HEK293 (cell line): ENCODE measurements at regions not wholly inside any gene's neighbourhood (a gene's known extent, or its start where the extent isn't known, plus 50 kb on each side); places are given as distances from the start of the nearest gene placed in this dataset.

Experiments
- CTCF ChIA-PET: fragments of 350-600 bp; formaldehyde crosslinking; extraction: SDS; loops from one replicate; lab custom pipeline; 2021; ENCODE audit warnings: antibody characterized with exemption; lab: Yijun Ruan, JAX
- POLR2A ChIA-PET: fragments of 300-600 bp; formaldehyde crosslinking; extraction: SDS; loops from one replicate; lab custom pipeline; 2020; ENCODE audit warnings: antibody characterized with exemption, inconsistent platforms; lab: Yijun Ruan, JAX
- H3K27ac ChIP-seq: fragments of 200-500 bp; sonication (Bioruptor generic); 2 replicates; pipeline ENCODE4 v1.5.1; 2014; ENCODE audit warnings: low read depth, low read length, control low read depth, inconsistent platforms; ENCODE audit errors: extremely low read depth
- H3K36me3 ChIP-seq, 2 experiments: fragments of 200-500 bp in 1 of 2; sonication (Bioruptor generic) in 1 of 2; 1 replicate in 1 of 2; 2 replicates in 1 of 2; pipeline ENCODE4 v1.5.1; 2014 to 2017; ENCODE audit warnings: inconsistent platforms in 2 of 2, low read length in 2 of 2; ENCODE audit not compliant: control insufficient read depth in 2 of 2, insufficient read depth in 1 of 2
- H3K4me1 ChIP-seq: fragments of 200-500 bp; sonication (Bioruptor generic); 2 replicates; pipeline ENCODE4 v1.5.1; 2014; ENCODE audit warnings: mild to moderate bottlenecking, low read length, inconsistent platforms; ENCODE audit not compliant: control insufficient read depth, insufficient read depth
- H3K4me3 ChIP-seq: 2 replicates; pipeline ENCODE4 v1.5.1; 2011; ENCODE audit warnings: low read depth, mild to moderate bottlenecking, control low read depth, low read length, moderate library complexity
- H3K9me3 ChIP-seq: fragments of 200-500 bp; sonication (Bioruptor generic); 2 replicates; pipeline ENCODE4 v1.5.1; 2014; ENCODE audit warnings: low read depth, low read length, inconsistent platforms; ENCODE audit not compliant: control insufficient read depth, insufficient read depth
- PRDM10 ChIP-seq: fragments of 450-650 bp; formaldehyde crosslinking; IDR thresholded peaks from 2 replicates; pipeline ENCODE4 v1.5.1; 2016; ENCODE audit warnings: missing biosample characterization, missing genetic modification characterization
- PRDM6 ChIP-seq: fragments of 450-650 bp; formaldehyde crosslinking; IDR thresholded peaks from 2 replicates; pipeline ENCODE4 v1.5.1; 2017; ENCODE audit warnings: missing biosample characterization, missing genetic modification characterization
- SETDB1 ChIP-seq: IDR thresholded peaks from one replicate; pipeline ENCODE4 v1.6.1; 2017; ENCODE audit warnings: mild to moderate bottlenecking, low read length, moderate library complexity, mixed read lengths; ENCODE audit not compliant: insufficient read length
- ZNF335 ChIP-seq: fragments of 450-650 bp; formaldehyde crosslinking; conservative IDR thresholded peaks from 2 replicates; pipeline ENCODE4 v1.5.1; 2016; ENCODE audit warnings: missing biosample characterization, missing genetic modification characterization
- ZNF341 ChIP-seq: fragments of 450-650 bp; formaldehyde crosslinking; IDR thresholded peaks from 2 replicates; pipeline ENCODE4; 2016; ENCODE audit warnings: low read depth, missing biosample characterization, missing genetic modification characterization
- ZNF398 ChIP-seq: fragments of 450-650 bp; formaldehyde crosslinking; IDR thresholded peaks from 2 replicates; pipeline ENCODE4 v1.5.1; 2017; ENCODE audit warnings: missing biosample characterization, missing genetic modification characterization
- ZNF558 ChIP-seq: fragments of 450-650 bp; formaldehyde crosslinking; IDR thresholded peaks from 2 replicates; pipeline ENCODE4 v1.5.1; 2016; ENCODE audit warnings: missing biosample characterization, missing genetic modification characterization
- ZNF692 ChIP-seq: fragments of 450-650 bp; formaldehyde crosslinking; IDR thresholded peaks from 2 replicates; pipeline ENCODE4 v1.5.1; 2016; ENCODE audit warnings: missing biosample characterization, missing genetic modification characterization

GRCh38 chr3:105970283-105970682, 101.5 kb upstream of the CBLB start:
- ChIA-PET POLR2A (no interaction called here), CTCF (no interaction called here)
- no peak overlapping the region for H3K27ac ChIP-seq

More at GRCh38 chr3:105970283-105970682, 101.5 kb upstream of the CBLB start:
- Histone ChIP-seq H3K4me1 (no peaks in the 10 kb centered on the region), H3K36me3 (no peaks in the 10 kb centered on the region)
- no peak for TF ChIP-seq SETDB1
- TF ChIP-seq ZNF558 (tag by site-specific recombination) = 0 out of 2 replicates have a peak, but pooled peaks have one; percentile 34
- TF ChIP-seq PRDM10 (tag by site-specific recombination) = peak; percentile 61
- no peak for TF ChIP-seq ZNF341 (tag by site-specific recombination)
- 0 out of 2 replicates have a peak, but pooled peaks have one; percentile 14 for TF ChIP-seq ZNF692
- peak; percentile 43; the same call in 1 of the 2 replicates for TF ChIP-seq ZNF398 (tag by site-specific recombination)
- peak; percentile 41; the same call in 1 of the 2 replicates for TF ChIP-seq ZNF335 (tag by site-specific recombination)
- TF ChIP-seq PRDM6 (tag by site-specific recombination) = no peak
- TF ChIP-seq, all 188 proteins: peak for 5
- Histone ChIP-seq H3K9me3 (no peaks in the 10 kb centered on the region), H3K4me3 (no peak overlapping the region)
